Forelimb muscle (tissue), 1 donor: ENCODE measurements at regions not wholly inside any gene's neighbourhood (a gene's known extent, or its start where the extent isn't known, plus 50 kb on each side); places are given as distances from the start of the nearest gene placed in this dataset.
"Not testable (repeated sequence)": the region's sequence is repeated elsewhere in the genome, so short reads cannot be mapped to it uniquely, and the experiment has no call there.

Experiments
- DNase-seq: peaks from one replicate; pipeline ENCODE4 v3.0.0-alpha.2; 2013; ENCODE audit warnings: low read depth

GRCh38 chr15:62407216-62407615, 242.1 kb upstream of the C2CD4B start:
- no peak for DNase-seq

- DNase-seq: no peak
These were observed 242.9 kb upstream of the C2CD4B start for GRCh38 chr15:62407962-62408361.

- no peak for DNase-seq
These were observed 244.4 kb upstream of the C2CD4B start for GRCh38 chr15:62409466-62409865.

GRCh38 chr15:62412686-62413085, 247.6 kb upstream of the C2CD4B start:
- DNase-seq: no peak

- no peak for DNase-seq
These were observed 248.1 kb upstream of the C2CD4B start for GRCh38 chr15:62413153-62413552.

- DNase-seq: no peak
These were observed 248.7 kb upstream of the C2CD4B start for GRCh38 chr15:62413786-62414185.

GRCh38 chr15:62415498-62415897, 250.4 kb upstream of the C2CD4B start:
- DNase-seq: no peak

GRCh38 chr15:62416526-62416925, 251.4 kb upstream of the C2CD4B start:
- no peak for DNase-seq

GRCh38 chr15:62417439-62417838, 252.4 kb upstream of the C2CD4B start:
- DNase-seq: no peak

- DNase-seq: not testable (repeated sequence)
These were observed 253.4 kb upstream of the C2CD4B start for GRCh38 chr15:62418496-62418895.

GRCh38 chr15:62419192-62419591, 254.1 kb upstream of the C2CD4B start:
- no peak for DNase-seq

- not testable (repeated sequence) for DNase-seq
These were observed 255.3 kb upstream of the C2CD4B start for GRCh38 chr15:62420371-62420770.

- DNase-seq: no peak
These were observed 256.2 kb upstream of the C2CD4B start for GRCh38 chr15:62421289-62421688.

GRCh38 chr15:62426387-62426956, 261.4 kb upstream of the C2CD4B start:
- no peak for DNase-seq

GRCh38 chr15:62428259-62428658, 263.2 kb upstream of the C2CD4B start:
- no peak for DNase-seq

GRCh38 chr15:62428851-62429598, 263.9 kb upstream of the C2CD4B start:
- DNase-seq: no peak

- no peak for DNase-seq
These were observed 265.0 kb upstream of the C2CD4B start for GRCh38 chr15:62430056-62430455.

- no peak for DNase-seq
These were observed 265.5 kb upstream of the C2CD4B start for GRCh38 chr15:62430552-62430951.

- DNase-seq: no peak
These were observed 266.1 kb upstream of the C2CD4B start for GRCh38 chr15:62431008-62431797.

GRCh38 chr15:62431817-62432216, 266.7 kb upstream of the C2CD4B start:
- DNase-seq: no peak

- DNase-seq: no peak
These were observed 267.8 kb upstream of the C2CD4B start for GRCh38 chr15:62432702-62433398.

GRCh38 chr15:62436235-62436634, 271.1 kb upstream of the C2CD4B start:
- no peak for DNase-seq
